Stimulated activated CD8-positive, alpha-beta memory T cell treated with anti-CD3 and anti-CD28 coated beads, Interleukin-7, amount 100 ng/mL, for 24 hours (primary cell): ENCODE measurements at regions not wholly inside any gene's neighbourhood (a gene's known extent, or its start where the extent isn't known, plus 50 kb on each side); places are given as distances from the start of the nearest gene placed in this dataset.

ENCODE experiments used
- DNase-seq: peaks from one replicate; pipeline ENCODE4 v3.0.0-alpha.2; 2020; ENCODE audit warnings: low read depth

DNA sequence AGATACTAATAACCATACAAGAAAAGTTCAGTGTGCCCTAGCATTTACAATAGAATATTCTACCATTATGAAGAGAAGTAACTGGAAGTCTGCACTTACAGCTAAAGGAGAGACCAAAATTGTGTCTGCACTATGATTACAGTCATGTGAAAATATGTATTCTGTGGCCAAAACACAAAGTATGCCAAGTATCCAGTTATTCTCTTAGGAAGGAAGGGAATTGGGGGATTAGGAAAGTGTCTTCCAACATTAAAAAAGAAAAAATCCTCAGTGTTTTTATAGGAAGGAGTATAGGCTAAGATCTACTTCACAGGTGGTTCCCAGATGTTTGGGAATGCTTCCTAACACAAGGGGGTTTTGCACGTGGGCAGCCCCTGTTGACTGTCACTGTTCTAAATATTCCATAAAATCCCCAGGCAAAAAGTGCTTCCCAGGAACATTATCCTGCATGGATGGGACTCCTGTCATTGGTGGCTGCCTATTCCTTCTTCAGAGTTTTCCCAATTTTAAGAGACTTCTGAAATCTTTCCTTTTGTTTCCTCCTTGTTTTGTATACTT is 180.2 kb upstream of the KLHL29 start:
- no peak for DNase-seq

- DNase-seq, result no peak
These were observed 178.3 kb upstream of the KLHL29 start for GRCh38 chr2:23206650-23207049.

GRCh38 chr2:23207871-23208270 is 177.1 kb upstream of the KLHL29 start:
- no peak for DNase-seq

DNA sequence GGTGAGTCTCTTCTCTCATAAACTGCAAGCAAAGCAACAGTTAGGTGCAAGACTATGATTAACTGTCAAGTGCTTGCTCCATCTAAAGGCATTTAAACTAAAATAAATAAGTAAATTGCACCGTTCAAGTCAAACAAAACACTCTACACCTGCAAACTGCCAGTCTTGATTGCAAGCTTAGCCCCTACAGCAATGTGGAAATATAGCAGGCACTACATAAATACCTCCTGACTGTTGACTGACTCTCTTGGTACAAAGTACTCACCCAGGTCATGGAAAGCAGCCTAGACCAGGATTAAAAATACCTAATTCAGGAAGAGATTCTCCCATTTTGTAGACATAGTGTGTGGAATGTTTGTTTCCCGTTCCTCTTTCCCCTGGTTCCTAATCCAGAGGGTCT is 176.6 kb upstream of the KLHL29 start:
- DNase-seq, result no peak

GRCh38 chr2:23209059-23209458 is 175.9 kb upstream of the KLHL29 start:
- no peak for DNase-seq

DNA sequence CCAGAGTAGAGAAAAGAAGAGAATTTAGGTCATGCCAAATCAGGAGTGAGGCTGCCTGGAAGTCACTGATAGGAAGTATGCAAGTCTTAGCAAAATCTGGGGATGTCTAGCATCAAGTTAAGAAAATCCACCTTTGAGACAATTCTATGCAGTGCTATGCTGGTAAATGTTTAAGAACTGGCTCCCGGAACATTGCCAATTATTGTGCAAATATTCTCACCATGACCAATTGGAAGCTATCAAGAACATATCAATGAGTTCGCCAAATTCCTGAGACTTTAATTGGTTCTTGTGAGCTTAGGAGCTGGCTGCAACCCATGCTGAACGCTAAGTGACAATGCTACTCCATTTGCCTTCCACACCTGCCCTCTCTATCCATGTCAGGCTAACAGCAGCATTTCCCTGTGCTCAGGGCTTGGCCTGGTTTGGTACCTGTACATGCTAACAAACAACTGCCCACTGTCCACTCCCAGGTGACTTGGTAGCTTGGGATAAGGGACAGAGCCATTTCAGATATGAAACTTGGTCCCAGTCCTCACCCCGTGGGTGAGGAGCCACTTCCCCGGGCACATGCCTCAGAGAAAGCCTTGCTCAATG is 172.9 kb upstream of the KLHL29 start:
- no peak for DNase-seq

GRCh38 chr2:23213196-23213595 is 171.8 kb upstream of the KLHL29 start:
- DNase-seq, result no peak

- DNase-seq, result no peak
These were observed 170.0 kb upstream of the KLHL29 start for GRCh38 chr2:23215016-23215415.

DNA sequence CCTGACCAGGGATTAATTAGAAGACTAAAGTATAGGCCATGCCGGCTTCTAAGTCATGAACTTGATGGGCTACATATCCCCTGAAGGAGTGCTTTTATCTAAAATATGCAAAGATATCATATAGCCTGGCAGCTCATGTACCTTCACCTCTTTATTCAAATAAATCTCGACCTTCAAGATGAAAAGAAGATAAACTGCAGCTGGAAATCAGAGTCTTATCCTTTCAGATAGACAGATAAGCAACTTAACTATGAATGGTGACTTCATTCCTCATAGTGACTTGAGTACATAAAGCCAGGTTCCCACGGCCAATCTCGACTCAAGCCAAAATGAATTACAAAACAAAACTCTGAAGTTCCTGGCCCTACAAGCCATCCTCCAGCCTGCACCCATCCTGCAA is 165.3 kb upstream of the KLHL29 start:
- no peak for DNase-seq

- DNase-seq, result no peak
These were observed 164.4 kb upstream of the KLHL29 start for GRCh38 chr2:23220513-23221094.

DNA sequence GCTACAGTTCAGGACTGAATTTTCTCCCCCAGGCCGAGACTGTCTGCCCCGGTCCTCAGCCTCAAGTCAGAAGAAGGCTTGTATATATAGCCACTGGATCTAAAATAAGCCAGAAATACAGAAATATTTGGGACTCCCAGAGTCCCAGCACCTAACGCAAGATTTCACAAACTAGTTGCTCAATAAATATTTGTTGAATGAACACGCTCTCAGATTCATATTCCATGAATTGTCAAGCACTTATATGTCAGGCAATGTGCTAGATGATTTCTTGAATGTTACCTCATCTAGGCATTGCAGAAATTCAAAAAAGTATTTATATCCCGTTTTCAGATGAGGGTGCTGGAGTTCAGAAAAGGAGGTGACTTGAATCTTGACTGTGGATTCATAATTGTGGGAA is 163.7 kb upstream of the KLHL29 start:
- no peak for DNase-seq

DNA sequence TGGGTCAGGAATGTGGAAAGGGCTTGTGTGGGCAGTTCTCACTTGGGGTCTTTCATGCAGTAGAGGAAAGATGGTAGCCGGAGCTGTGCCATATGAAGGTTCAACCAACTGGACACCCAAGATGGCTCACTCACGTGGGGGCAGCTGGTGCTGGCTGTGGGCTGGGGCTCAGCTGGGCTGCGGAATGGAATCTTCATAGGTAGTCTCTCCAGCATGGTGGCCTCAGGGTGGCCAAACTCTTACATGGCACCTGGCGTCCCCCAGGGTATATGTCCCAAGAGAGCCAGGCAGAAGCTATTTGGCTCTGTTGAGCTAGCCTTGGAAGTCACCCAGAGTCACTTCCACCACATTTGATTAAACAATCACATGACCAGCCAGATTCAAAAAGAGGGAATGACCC is 163.1 kb upstream of the KLHL29 start:
- DNase-seq, result no peak

DNA sequence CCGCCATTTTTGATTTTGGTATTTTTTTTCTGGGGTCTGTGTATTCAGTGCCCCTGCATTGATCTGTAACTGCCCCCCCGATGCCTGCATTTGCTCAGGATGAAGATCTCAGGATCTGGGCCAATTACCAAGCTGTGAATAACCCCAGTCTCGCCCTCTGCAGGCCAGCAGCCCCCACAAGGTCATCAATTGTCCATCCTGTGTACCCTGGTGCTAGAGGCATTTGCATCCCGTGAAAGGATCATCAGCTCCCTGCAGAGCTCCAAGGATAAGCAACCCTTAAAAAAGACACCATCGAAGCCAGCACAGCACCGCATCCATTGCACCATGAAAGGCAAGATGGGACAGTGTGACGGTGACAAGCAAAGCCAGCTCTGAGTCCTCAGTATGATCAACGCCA is 154.1 kb upstream of the KLHL29 start:
- no peak for DNase-seq

- no peak for DNase-seq
These were observed 153.1 kb upstream of the KLHL29 start for GRCh38 chr2:23231865-23232264.

DNA sequence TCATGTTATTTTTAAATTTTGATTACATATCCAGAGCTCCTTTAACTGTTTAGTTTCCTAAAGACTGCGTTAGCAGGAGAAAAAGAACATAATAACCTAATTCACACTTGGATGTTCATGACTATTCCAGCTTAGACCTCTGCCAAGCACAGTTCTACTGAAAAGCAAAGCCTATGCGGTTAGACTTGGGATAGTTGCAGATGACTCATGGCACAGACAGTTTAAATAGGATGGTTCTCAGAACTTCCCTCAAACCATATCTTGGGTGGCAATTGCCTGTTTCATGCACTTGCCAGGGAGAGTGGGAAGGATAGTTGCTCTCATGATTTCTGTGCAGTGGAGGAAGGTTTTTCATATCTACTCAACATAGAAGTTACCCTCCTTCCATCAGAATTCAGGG is 149.7 kb upstream of the KLHL29 start:
- DNase-seq, result no peak

GRCh38 chr2:23235736-23236135 is 149.2 kb upstream of the KLHL29 start:
- DNase-seq, result no peak

DNA sequence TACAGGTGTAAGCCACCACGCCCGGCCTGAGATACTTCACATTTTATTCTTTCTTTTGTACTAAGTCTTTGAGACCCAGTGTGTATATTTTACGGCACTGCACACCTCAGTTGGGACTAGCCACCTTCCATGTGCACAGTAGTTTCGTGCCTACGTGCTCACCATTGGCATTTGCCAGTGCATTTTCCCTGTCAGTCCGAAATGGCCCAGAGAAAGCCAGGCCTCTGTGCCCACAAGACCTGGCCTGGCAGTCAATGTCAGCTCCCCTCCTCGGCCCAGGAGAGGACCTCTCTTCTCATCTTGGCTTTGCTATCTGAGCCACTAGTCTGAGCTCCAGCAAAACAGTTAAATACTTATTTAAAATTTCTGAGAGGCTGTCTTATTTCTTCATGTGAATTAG is 147.8 kb upstream of the KLHL29 start:
- DNase-seq, result no peak

GRCh38 chr2:23238011-23238657 is 146.8 kb upstream of the KLHL29 start:
- DNase-seq, result no peak

GRCh38 chr2:23239374-23239773 is 145.6 kb upstream of the KLHL29 start:
- DNase-seq, result no peak

- DNase-seq, result no peak
These were observed 143.9 kb upstream of the KLHL29 start for GRCh38 chr2:23241121-23241520.

GRCh38 chr2:23241611-23242245 is 143.3 kb upstream of the KLHL29 start:
- no peak for DNase-seq

GRCh38 chr2:23243073-23243659 is 141.8 kb upstream of the KLHL29 start:
- DNase-seq, result no peak

GRCh38 chr2:23244617-23245016 is 140.4 kb upstream of the KLHL29 start:
- no peak for DNase-seq
